GM23338 (cell line): ENCODE measurements at regions not wholly inside any gene's neighbourhood (a gene's known extent, or its start where the extent isn't known, plus 50 kb on each side); places are given as distances from the start of the nearest gene placed in this dataset.
A peak's percentile ranks its signal among the peaks of the same experiment; 100 is the strongest.

ENCODE experiments used
- EZH2 ChIP-seq: fragments of 200-600 bp; sonication (generic); IDR thresholded peaks from one replicate; pipeline ENCODE4 v1.8.0; 2017; ENCODE audit warnings: antibody characterized with exemption, mild to moderate bottlenecking, low read depth; ENCODE audit not compliant: unreplicated experiment
- EZH2phosphoT487 ChIP-seq: fragments of 200-600 bp; sonication (generic); IDR thresholded peaks from one replicate; pipeline ENCODE4 v1.8.1; 2018; ENCODE audit warnings: antibody characterized with exemption; ENCODE audit not compliant: unreplicated experiment
- POLR2AphosphoS5 ChIP-seq: IDR thresholded peaks from 2 replicates; pipeline ENCODE4 v1.6.1; 2016; ENCODE audit warnings: antibody characterized with exemption, low read depth
- ZNF331 ChIP-seq: fragments of 250-450 bp; sonication (Bioruptor Pico); IDR thresholded peaks from 2 replicates; pipeline ENCODE4 v1.5.0; 2020; ENCODE audit warnings: low read depth, mild to moderate bottlenecking, moderate library complexity
- TF ChIP-seq, protein P1 (sequence below): fragments of 250-450 bp; sonication (Bioruptor Pico); IDR thresholded peaks from 2 replicates; pipeline ENCODE4 v1.5.0; 2020; ENCODE audit warnings: mild to moderate bottlenecking, moderate library complexity
- TF ChIP-seq, protein P2 (sequence below), 2 experiments: fragments of 200-600 bp in 1 of 2; sonication (generic) in 1 of 2; conservative IDR thresholded peaks; 2 replicates each; pipeline versions ENCODE4 v1.5.1 to v1.6.1; 2016 to 2017; ENCODE audit warnings: antibody characterized with exemption in 2 of 2, low read depth in 2 of 2, mild to moderate bottlenecking in 2 of 2, moderate library complexity in 1 of 2

DNA sequence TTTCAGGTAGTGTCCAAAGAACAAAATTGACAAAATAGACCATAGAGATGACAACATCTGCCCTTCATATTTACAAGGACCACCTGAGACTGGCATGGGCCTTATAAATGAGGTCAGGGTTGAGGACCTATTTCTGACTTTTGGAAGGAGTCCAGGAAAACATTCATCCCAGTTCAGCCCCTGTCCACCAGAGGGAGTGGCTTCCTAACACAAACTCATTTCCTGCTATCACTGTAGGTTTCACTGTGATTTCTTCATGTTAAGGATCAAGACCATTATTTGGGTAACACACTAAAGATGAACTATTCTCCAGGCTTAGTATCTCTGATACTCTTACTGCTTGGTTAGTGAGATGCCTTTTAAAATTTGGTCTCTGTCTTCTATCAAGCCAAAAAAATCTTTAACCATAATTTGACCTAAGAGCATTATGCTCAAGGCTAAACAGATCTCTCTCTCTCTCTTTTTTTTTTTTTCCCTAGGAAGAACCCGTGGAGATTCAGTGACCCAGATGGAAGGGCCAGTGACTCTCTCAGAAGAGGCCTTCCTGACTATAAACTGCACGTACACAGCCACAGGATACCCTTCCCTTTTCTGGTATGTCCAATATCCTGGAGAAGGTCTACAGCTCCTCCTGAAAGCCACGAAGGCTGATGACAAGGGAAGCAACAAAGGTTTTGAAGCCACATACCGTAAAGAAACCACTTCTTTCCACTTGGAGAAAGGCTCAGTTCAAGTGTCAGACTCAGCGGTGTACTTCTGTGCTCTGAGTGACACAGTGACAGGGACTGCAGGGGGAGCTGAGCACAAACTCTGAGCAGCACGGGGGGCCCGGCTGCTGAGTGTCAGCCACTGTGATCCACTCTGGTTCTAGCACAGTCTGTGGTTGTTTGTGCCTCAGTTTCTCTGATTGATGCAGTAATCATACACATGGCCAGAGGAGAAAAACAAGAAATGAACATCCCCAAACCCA is 267.6 kb upstream of the OR4E1 start:
- TF ChIP-seq ZNF331 (no peak), EZH2 (no peak), EZH2phosphoT487 (no peak), POLR2AphosphoS5 (no peak)
- TF ChIP-seq, protein P1, sequence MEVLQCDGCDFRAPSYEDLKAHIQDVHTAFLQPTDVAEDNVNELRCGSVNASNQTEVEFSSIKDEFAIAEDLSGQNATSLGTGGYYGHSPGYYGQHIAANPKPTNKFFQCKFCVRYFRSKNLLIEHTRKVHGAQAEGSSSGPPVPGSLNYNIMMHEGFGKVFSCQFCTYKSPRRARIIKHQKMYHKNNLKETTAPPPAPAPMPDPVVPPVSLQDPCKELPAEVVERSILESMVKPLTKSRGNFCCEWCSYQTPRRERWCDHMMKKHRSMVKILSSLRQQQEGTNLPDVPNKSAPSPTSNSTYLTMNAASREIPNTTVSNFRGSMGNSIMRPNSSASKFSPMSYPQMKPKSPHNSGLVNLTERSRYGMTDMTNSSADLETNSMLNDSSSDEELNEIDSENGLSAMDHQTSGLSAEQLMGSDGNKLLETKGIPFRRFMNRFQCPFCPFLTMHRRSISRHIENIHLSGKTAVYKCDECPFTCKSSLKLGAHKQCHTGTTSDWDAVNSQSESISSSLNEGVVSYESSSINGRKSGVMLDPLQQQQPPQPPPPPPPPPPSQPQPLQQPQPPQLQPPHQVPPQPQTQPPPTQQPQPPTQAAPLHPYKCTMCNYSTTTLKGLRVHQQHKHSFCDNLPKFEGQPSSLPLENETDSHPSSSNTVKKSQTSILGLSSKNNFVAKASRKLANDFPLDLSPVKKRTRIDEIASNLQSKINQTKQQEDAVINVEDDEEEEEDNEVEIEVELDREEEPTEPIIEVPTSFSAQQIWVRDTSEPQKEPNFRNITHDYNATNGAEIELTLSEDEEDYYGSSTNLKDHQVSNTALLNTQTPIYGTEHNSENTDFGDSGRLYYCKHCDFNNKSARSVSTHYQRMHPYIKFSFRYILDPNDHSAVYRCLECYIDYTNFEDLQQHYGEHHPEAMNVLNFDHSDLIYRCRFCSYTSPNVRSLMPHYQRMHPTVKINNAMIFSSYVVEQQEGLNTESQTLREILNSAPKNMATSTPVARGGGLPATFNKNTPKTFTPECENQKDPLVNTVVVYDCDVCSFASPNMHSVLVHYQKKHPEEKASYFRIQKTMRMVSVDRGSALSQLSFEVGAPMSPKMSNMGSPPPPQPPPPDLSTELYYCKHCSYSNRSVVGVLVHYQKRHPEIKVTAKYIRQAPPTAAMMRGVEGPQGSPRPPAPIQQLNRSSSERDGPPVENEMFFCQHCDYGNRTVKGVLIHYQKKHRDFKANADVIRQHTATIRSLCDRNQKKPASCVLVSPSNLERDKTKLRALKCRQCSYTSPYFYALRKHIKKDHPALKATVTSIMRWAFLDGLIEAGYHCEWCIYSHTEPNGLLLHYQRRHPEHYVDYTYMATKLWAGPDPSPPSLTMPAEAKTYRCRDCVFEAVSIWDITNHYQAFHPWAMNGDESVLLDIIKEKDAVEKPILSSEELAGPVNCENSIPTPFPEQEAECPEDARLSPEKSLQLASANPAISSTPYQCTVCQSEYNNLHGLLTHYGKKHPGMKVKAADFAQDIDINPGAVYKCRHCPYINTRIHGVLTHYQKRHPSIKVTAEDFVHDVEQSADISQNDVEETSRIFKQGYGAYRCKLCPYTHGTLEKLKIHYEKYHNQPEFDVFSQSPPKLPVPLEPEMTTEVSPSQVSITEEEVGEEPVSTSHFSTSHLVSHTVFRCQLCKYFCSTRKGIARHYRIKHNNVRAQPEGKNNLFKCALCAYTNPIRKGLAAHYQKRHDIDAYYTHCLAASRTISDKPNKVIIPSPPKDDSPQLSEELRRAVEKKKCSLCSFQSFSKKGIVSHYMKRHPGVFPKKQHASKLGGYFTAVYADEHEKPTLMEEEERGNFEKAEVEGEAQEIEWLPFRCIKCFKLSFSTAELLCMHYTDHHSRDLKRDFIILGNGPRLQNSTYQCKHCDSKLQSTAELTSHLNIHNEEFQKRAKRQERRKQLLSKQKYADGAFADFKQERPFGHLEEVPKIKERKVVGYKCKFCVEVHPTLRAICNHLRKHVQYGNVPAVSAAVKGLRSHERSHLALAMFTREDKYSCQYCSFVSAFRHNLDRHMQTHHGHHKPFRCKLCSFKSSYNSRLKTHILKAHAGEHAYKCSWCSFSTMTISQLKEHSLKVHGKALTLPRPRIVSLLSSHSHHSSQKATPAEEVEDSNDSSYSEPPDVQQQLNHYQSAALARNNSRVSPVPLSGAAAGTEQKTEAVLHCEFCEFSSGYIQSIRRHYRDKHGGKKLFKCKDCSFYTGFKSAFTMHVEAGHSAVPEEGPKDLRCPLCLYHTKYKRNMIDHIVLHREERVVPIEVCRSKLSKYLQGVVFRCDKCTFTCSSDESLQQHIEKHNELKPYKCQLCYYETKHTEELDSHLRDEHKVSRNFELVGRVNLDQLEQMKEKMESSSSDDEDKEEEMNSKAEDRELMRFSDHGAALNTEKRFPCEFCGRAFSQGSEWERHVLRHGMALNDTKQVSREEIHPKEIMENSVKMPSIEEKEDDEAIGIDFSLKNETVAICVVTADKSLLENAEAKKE (CRISPR knock-in tag) = no peak
- TF ChIP-seq, protein P2, sequence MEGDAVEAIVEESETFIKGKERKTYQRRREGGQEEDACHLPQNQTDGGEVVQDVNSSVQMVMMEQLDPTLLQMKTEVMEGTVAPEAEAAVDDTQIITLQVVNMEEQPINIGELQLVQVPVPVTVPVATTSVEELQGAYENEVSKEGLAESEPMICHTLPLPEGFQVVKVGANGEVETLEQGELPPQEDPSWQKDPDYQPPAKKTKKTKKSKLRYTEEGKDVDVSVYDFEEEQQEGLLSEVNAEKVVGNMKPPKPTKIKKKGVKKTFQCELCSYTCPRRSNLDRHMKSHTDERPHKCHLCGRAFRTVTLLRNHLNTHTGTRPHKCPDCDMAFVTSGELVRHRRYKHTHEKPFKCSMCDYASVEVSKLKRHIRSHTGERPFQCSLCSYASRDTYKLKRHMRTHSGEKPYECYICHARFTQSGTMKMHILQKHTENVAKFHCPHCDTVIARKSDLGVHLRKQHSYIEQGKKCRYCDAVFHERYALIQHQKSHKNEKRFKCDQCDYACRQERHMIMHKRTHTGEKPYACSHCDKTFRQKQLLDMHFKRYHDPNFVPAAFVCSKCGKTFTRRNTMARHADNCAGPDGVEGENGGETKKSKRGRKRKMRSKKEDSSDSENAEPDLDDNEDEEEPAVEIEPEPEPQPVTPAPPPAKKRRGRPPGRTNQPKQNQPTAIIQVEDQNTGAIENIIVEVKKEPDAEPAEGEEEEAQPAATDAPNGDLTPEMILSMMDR (conservative IDR thresholded peaks at IDR 0.05; ENCODE audit: low read depth in 2 of 2) = peak; percentile 66 to 78
